ENCODE measurements at regions not wholly inside any gene's neighbourhood (a gene's known extent, or its start where the extent isn't known, plus 50 kb on each side); places are given as distances from the start of the nearest gene placed in this dataset.

- TF ChIP-seq, protein P1, sequence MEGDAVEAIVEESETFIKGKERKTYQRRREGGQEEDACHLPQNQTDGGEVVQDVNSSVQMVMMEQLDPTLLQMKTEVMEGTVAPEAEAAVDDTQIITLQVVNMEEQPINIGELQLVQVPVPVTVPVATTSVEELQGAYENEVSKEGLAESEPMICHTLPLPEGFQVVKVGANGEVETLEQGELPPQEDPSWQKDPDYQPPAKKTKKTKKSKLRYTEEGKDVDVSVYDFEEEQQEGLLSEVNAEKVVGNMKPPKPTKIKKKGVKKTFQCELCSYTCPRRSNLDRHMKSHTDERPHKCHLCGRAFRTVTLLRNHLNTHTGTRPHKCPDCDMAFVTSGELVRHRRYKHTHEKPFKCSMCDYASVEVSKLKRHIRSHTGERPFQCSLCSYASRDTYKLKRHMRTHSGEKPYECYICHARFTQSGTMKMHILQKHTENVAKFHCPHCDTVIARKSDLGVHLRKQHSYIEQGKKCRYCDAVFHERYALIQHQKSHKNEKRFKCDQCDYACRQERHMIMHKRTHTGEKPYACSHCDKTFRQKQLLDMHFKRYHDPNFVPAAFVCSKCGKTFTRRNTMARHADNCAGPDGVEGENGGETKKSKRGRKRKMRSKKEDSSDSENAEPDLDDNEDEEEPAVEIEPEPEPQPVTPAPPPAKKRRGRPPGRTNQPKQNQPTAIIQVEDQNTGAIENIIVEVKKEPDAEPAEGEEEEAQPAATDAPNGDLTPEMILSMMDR (conservative IDR thresholded peaks at IDR 0.05; ENCODE audit: low read length): no peak
- TF ChIP-seq EZH2phosphoT487 (IDR thresholded peaks at IDR 0.05; ENCODE audit: borderline replicate concordance, low read depth, low read length): no peak
These were observed 829.3 kb upstream of the BRINP3 start for GRCh38 chr1:191306916-191307315.

All from OCI-LY7 (cell line).